Chondrocyte (in vitro differentiated cells): ENCODE measurements at regions not wholly inside any gene's neighbourhood (a gene's known extent, or its start where the extent isn't known, plus 50 kb on each side); places are given as distances from the start of the nearest gene placed in this dataset.
"Not testable (repeated sequence)": the region's sequence is repeated elsewhere in the genome, so short reads cannot be mapped to it uniquely, and the experiment has no call there.

Experiments
- DNase-seq: peaks from one replicate; pipeline ENCODE4 v3.0.0; 2021; ENCODE audit warnings: mixed read lengths, low spot score
- H3K27ac Mint-ChIP-seq: one replicate; pipeline ENCODE4 v1.8.0; 2021; ENCODE audit warnings: mild to moderate bottlenecking, moderate library complexity, mixed read lengths; ENCODE audit not compliant: unreplicated experiment
- H3K27me3 Mint-ChIP-seq: 2 replicates; pipeline ENCODE4 v1.8.0; 2021; ENCODE audit warnings: low read depth, mixed read lengths
- H3K36me3 Mint-ChIP-seq: 2 replicates; pipeline ENCODE4 v1.8.0; 2021; ENCODE audit warnings: low read depth, mixed read lengths
- H3K4me1 Mint-ChIP-seq: 2 replicates; pipeline ENCODE4 v1.8.0; 2021; ENCODE audit warnings: low read depth, mild to moderate bottlenecking, mixed read lengths
- H3K4me3 Mint-ChIP-seq: one replicate; pipeline ENCODE4 v1.8.0; 2021; ENCODE audit warnings: mild to moderate bottlenecking, moderate library complexity, mixed read lengths; ENCODE audit not compliant: unreplicated experiment
- H3K9me3 Mint-ChIP-seq: 2 replicates; pipeline ENCODE4 v1.8.0; 2021; ENCODE audit warnings: low read depth, mixed read lengths
- TF ChIP-seq, protein P1 (sequence below): fragments of 200-600 bp; sonication (generic); IDR thresholded peaks from 2 replicates; pipeline ENCODE4 v1.5.0; 2021; ENCODE audit warnings: antibody characterized with exemption, mild to moderate bottlenecking, moderate library complexity

DNA sequence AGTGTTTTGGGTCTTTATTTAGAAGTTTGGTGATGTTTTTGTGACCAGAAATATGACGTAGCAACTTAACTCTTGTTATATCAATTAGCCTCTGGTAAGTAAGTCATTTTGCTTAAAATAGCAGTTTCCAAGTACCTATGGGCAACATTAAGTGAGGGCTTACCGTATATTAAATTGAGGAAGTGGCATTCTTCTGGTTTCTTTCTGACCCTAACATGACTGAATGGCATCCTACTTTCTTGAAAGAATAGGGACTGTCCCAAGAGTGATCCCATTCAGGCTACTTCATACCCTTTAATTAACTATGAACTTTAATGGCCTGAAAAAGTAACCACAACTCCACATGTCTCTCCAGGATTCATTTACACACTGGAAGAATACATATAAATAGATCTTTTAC is 106.6 kb downstream of the MZT1 start:
- TF ChIP-seq, protein P1, sequence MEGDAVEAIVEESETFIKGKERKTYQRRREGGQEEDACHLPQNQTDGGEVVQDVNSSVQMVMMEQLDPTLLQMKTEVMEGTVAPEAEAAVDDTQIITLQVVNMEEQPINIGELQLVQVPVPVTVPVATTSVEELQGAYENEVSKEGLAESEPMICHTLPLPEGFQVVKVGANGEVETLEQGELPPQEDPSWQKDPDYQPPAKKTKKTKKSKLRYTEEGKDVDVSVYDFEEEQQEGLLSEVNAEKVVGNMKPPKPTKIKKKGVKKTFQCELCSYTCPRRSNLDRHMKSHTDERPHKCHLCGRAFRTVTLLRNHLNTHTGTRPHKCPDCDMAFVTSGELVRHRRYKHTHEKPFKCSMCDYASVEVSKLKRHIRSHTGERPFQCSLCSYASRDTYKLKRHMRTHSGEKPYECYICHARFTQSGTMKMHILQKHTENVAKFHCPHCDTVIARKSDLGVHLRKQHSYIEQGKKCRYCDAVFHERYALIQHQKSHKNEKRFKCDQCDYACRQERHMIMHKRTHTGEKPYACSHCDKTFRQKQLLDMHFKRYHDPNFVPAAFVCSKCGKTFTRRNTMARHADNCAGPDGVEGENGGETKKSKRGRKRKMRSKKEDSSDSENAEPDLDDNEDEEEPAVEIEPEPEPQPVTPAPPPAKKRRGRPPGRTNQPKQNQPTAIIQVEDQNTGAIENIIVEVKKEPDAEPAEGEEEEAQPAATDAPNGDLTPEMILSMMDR = no peak
- no peaks in the 10 kb centered on the region for H3K27me3 Mint-ChIP-seq
- H3K4me3 Mint-ChIP-seq = no peak overlapping the region
- no peaks in the 10 kb centered on the region for H3K9me3 Mint-ChIP-seq
- H3K36me3 Mint-ChIP-seq = no peaks in the 10 kb centered on the region
- DNase-seq = no peak
- H3K4me1 Mint-ChIP-seq = no peaks in the 10 kb centered on the region
- H3K27ac Mint-ChIP-seq = no peak overlapping the region

DNA sequence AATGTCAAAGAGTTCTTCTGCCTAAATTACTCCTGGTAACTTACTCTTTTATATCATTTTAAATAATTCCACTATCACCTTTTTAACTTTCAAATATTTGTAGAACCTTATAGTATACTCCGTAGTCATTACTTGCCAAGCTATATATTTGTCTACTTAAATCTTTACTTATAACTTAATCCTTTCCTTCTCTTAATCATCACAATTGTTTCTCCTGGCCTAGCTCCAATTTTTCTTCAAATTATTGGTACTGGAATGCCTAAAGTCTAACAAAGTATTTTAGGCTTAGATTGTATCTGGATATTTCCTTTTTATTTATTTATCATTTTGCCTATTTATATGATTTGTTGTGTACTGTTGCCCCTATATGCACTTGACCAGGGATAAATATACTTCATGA is 109.5 kb downstream of the MZT1 start:
- Mint-ChIP-seq H3K4me1 (no peaks in the 10 kb centered on the region), H3K27ac (no peak overlapping the region), H3K36me3 (no peaks in the 10 kb centered on the region), H3K4me3 (no peak overlapping the region), H3K27me3 (no peaks in the 10 kb centered on the region), H3K9me3 (no peaks in the 10 kb centered on the region)
- no peak for DNase-seq
- TF ChIP-seq, protein P1 = no peak

DNA sequence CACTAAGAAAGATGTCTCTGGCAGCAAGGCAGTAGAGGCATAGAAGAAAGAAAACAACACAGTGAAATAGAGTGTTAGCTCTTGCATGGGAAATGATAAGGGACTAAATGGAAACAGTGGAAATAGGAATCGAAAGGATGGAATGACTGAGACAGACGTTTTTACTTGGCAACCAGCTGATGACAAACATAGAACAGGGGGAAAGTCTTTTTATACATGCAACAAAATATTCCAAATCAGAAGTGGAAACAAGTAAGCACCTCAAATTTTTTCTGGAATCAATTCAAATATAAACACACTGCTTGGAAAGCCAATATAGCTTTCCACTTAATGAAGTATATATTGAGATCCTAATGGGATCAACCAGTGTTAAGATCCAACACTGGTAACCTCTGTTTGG is 110.2 kb downstream of the MZT1 start:
- Mint-ChIP-seq H3K27ac (no peak overlapping the region), H3K9me3 (no peaks in the 10 kb centered on the region), H3K27me3 (no peaks in the 10 kb centered on the region), H3K4me1 (no peaks in the 10 kb centered on the region), H3K36me3 (no peaks in the 10 kb centered on the region), H3K4me3 (no peak overlapping the region)
- DNase-seq = no peak
- TF ChIP-seq, protein P1 = no peak

DNA sequence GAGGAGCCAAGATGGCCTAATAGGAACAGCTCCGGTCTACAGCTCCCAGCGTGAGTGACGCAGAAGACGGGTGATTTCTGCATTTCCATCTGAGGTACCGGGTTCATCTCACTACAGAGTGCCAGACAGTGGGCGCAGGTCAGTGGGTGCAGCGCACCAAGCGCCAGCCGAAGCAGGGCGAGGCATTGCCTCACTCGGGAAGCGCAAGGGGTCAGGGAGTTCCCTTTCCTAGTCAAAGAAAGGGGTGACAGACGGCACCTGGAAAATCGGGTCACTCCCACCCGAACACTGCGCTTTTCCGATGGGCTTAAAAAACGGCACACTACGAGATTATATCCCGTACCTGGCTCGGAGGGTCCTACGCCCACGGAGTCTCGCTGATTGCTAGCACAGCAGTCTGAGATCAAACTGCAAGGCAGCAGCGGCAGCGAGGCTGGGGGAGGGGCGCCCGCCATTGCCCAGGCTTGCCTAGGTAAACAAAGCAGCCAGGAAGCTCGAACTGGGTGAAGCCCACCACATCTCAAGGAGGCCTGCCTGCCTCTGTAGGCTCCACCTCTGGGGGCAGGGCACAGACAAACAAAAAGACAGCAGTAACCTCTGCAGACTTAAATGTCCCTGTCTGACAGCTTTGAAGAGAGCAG is 117.1 kb downstream of the MZT1 start:
- not testable (repeated sequence) for H3K36me3 Mint-ChIP-seq, H3K4me3 Mint-ChIP-seq, H3K27ac Mint-ChIP-seq, H3K4me1 Mint-ChIP-seq, DNase-seq, H3K9me3 Mint-ChIP-seq, H3K27me3 Mint-ChIP-seq

DNA sequence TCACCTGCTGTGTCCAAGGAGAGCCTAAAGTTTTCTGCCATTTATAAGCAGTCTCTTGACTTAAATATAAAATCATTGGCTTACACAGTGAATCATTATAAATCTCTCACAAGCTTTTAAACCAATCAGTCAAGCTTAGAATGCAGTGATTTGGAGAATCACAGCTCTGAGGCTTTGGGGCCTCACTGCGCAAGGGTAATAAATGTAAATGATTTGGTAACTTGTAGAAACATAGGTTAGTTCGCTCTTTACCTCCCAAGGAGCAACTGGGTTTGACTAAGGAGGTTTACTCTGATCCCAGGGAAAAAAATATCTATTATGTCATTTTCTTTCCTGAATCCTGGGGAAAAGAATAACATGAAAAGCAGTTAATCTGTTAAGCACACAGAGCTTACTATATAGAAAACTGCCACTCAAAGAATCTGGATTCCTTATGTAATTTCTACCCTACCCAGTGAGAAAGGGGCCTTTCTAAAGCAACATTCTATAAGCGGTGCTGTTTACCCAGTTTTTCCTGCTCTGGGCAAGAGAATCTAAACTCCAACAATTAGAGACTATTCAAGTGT is 128.2 kb downstream of the MZT1 start:
- H3K9me3 Mint-ChIP-seq = peaks cover 2% of the 10 kb centered on the region
- no peak for DNase-seq
- no peak overlapping the region for H3K27ac Mint-ChIP-seq
- no peaks in the 10 kb centered on the region for H3K4me1 Mint-ChIP-seq
- H3K36me3 Mint-ChIP-seq = no peaks in the 10 kb centered on the region
- peaks cover 8% of the 10 kb centered on the region for H3K27me3 Mint-ChIP-seq
- TF ChIP-seq, protein P1 = no peak
- no peak overlapping the region for H3K4me3 Mint-ChIP-seq

DNA sequence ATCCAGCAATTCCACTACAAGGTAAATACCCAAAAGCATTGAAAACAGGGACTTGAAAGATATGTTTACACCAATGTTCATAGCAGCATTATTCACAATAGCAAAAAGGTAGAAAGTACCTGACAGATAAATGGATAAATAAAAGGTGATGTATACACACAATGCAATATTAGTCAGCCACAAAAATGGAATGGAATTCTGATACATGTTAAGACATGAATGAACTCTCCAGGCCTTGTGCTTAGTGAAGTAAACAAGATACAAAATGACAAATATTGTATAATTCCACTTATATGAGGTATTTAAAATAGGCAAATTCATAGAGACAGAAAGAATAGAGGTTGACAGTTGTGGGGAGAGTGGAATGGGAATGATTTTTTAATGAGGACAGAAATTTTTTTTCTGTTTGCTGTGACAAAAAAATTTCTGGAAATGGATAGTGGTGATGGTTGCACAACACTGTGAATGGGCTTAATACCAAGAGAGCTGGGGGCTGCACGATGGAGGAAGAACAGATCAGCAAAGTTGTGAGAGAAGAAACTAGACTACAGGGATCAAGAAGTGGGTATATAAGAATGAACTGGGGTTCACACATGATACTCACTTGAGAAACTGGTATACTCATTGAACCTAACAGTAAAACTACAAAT is 137.2 kb downstream of the MZT1 start:
- no peak for DNase-seq
- H3K9me3 Mint-ChIP-seq = no peaks in the 10 kb centered on the region
- TF ChIP-seq, protein P1 = no peak
- no peak overlapping the region for H3K27ac Mint-ChIP-seq
- peaks cover 14% of the 10 kb centered on the region for H3K27me3 Mint-ChIP-seq
- no peaks in the 10 kb centered on the region for H3K4me1 Mint-ChIP-seq
- H3K4me3 Mint-ChIP-seq = no peak overlapping the region
- H3K36me3 Mint-ChIP-seq = no peaks in the 10 kb centered on the region
